HepG2 (cell line): ENCODE measurements at regions not wholly inside any gene's neighbourhood (a gene's known extent, or its start where the extent isn't known, plus 50 kb on each side); places are given as distances from the start of the nearest gene placed in this dataset.
A peak's percentile ranks its signal among the peaks of the same experiment; 100 is the strongest.

ENCODE experiments used
- FOXK1 ChIP-seq: sonication (generic); formaldehyde crosslinking; IDR thresholded peaks from 2 replicates; pipeline ENCODE4 v1.4.0; 2020; ENCODE audit warnings: low read depth, missing genetic modification reagents, borderline replicate concordance
- HMG20B ChIP-seq: conservative IDR thresholded peaks from 2 replicates; pipeline ENCODE4 v1.6.1; 2016; ENCODE audit warnings: missing genetic modification reagents, missing compliant biosample characterization
- KLF9 ChIP-seq: IDR thresholded peaks from 2 replicates; pipeline ENCODE4 v1.6.1; 2016; ENCODE audit warnings: low read depth
- MBNL3 ChIP-seq: fragments of 250-450 bp; sonication (Bioruptor Pico); conservative IDR thresholded peaks from 2 replicates; pipeline ENCODE4 v1.8.0; 2022; ENCODE audit warnings: mild to moderate bottlenecking, inconsistent platforms
- NCOA2 ChIP-seq: sonication (generic); formaldehyde crosslinking; IDR thresholded peaks from 2 replicates; pipeline ENCODE4 v1.8.0; 2022; ENCODE audit warnings: inconsistent platforms
- NFATC3 ChIP-seq: sonication (generic); formaldehyde crosslinking; IDR thresholded peaks from 2 replicates; pipeline ENCODE4 v1.5.1; 2020; ENCODE audit warnings: mild to moderate bottlenecking, missing genetic modification reagents
- NFE2L1 ChIP-seq: sonication (generic); formaldehyde crosslinking; IDR thresholded peaks from 2 replicates; pipeline ENCODE4 v1.4.0; 2020; ENCODE audit warnings: missing genetic modification reagents, mild to moderate bottlenecking, borderline replicate concordance
- PCBP2 ChIP-seq: fragments of 200-400 bp; formaldehyde crosslinking; optimal IDR thresholded peaks from 2 replicates; pipeline ENCODE3; 2018; ENCODE audit warnings: low read length, low read depth; ENCODE audit not compliant: poor library complexity, severe bottlenecking
- RAD51 ChIP-seq: fragments of 450-650 bp; IDR thresholded peaks from 2 replicates; pipeline ENCODE4 v1.6.1; 2016; ENCODE audit warnings: borderline replicate concordance
- REXO4 ChIP-seq: sonication (generic); formaldehyde crosslinking; IDR thresholded peaks from 2 replicates; pipeline ENCODE4 v1.8.0; 2022; ENCODE audit warnings: missing genetic modification reagents, mild to moderate bottlenecking, borderline replicate concordance
- THAP11 ChIP-seq: IDR thresholded peaks from 2 replicates; pipeline ENCODE4 v1.6.1; 2016; ENCODE audit warnings: missing biosample characterization, missing genetic modification reagents
- ZBTB8A ChIP-seq: sonication (generic); formaldehyde crosslinking; IDR thresholded peaks from 2 replicates; pipeline ENCODE4 v1.4.0; 2020; ENCODE audit warnings: mild to moderate bottlenecking, low read depth, missing genetic modification reagents, borderline replicate concordance
- ZC3H4 ChIP-seq: sonication (generic); formaldehyde crosslinking; IDR thresholded peaks from 2 replicates; pipeline ENCODE4 v1.4.0; 2020; ENCODE audit warnings: missing genetic modification reagents, borderline replicate concordance
- ZIK1 ChIP-seq: sonication (generic); formaldehyde crosslinking; IDR thresholded peaks from 2 replicates; pipeline ENCODE4 v1.5.0; 2020; ENCODE audit warnings: mild to moderate bottlenecking, low read depth, missing genetic modification reagents, borderline replicate concordance
- ZNF510 ChIP-seq: sonication (generic); formaldehyde crosslinking; IDR thresholded peaks from 2 replicates; pipeline ENCODE4 v1.4.0; 2020; ENCODE audit warnings: low read depth, mild to moderate bottlenecking, missing genetic modification reagents
- ZNF557 ChIP-seq: sonication (generic); formaldehyde crosslinking; IDR thresholded peaks from 2 replicates; pipeline ENCODE4 v1.4.0; 2020; ENCODE audit warnings: missing genetic modification reagents
- ZNF772 ChIP-seq: sonication (generic); formaldehyde crosslinking; IDR thresholded peaks from 2 replicates; pipeline ENCODE4 v1.5.0; 2020; ENCODE audit warnings: mild to moderate bottlenecking, missing genetic modification reagents
- ZNF773 ChIP-seq: sonication (generic); formaldehyde crosslinking; IDR thresholded peaks from 2 replicates; pipeline ENCODE4 v1.4.0; 2020; ENCODE audit warnings: missing genetic modification reagents, borderline replicate concordance
- TF ChIP-seq, protein P1 (sequence below): sonication (generic); formaldehyde crosslinking; IDR thresholded peaks from 2 replicates; pipeline ENCODE4 v1.5.0; 2020; ENCODE audit warnings: mild to moderate bottlenecking, missing genetic modification reagents
- TF ChIP-seq, protein P2 (sequence below): sonication (generic); formaldehyde crosslinking; IDR thresholded peaks from 2 replicates; pipeline ENCODE4 v1.5.0; 2020; ENCODE audit warnings: mild to moderate bottlenecking, missing genetic modification reagents, borderline replicate concordance
- TF ChIP-seq, protein P3 (sequence below): IDR thresholded peaks from 2 replicates; pipeline ENCODE4 v1.6.1; 2012; ENCODE audit warnings: low read length, improper control_type of control experiment
- TF ChIP-seq, protein P4 (sequence below): IDR thresholded peaks from 2 replicates; pipeline ENCODE4 v1.6.1; 2016

DNA sequence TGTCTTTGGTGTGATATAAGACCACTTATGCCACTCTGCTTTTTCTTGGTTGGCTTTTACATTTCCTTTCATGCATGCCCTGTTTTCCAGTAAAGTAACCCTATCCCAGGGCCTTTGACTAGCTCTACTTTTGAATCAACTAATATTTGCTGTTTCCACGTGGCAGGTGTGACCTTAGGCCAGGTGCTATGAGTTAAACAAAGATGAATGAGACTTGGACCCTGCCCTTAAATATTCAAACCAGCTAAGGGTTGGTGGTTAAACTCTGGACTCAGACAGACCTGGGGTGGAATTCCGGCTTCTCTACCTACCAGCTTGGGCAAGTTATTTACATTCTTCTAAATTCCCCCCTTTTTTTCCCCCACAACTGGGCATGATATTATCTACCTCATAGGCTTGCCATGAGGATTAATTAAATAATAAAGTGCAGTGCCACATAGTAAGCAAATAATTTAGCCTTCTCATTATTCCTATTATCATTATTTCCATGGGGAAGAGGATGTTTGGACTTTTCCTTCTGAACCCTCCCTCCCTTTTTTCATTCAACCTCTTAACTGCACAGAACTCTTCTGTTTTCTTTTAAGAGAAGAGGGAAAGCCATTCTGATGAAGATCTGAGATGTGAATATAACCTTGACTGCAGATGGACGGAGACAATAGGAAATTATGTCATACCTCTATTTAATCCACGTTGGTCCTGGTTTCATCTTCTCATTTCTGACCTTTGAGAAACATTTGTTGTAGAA lies 143.6 kb upstream of the TNFAIP3 start (continued):
- TF ChIP-seq MBNL3, result peak; percentile 72; the same call in 1 of the 2 replicates
- TF ChIP-seq ZNF510 (CRISPR knock-in tag), result 0 out of 2 replicates have a peak, but pooled peaks have one; percentile 54
- peak; percentile 98 for TF ChIP-seq NCOA2
- 0 out of 2 replicates have a peak, but pooled peaks have one; percentile 60 for TF ChIP-seq ZNF773 (CRISPR knock-in tag)
- TF ChIP-seq ZIK1 (CRISPR knock-in tag), result no peak; the same call in 1 of the 2 replicates
- no peak for TF ChIP-seq RAD51
- TF ChIP-seq KLF9 (CRISPR knock-in tag), result no peak; the same call in 1 of the 2 replicates
- TF ChIP-seq, protein P1, sequence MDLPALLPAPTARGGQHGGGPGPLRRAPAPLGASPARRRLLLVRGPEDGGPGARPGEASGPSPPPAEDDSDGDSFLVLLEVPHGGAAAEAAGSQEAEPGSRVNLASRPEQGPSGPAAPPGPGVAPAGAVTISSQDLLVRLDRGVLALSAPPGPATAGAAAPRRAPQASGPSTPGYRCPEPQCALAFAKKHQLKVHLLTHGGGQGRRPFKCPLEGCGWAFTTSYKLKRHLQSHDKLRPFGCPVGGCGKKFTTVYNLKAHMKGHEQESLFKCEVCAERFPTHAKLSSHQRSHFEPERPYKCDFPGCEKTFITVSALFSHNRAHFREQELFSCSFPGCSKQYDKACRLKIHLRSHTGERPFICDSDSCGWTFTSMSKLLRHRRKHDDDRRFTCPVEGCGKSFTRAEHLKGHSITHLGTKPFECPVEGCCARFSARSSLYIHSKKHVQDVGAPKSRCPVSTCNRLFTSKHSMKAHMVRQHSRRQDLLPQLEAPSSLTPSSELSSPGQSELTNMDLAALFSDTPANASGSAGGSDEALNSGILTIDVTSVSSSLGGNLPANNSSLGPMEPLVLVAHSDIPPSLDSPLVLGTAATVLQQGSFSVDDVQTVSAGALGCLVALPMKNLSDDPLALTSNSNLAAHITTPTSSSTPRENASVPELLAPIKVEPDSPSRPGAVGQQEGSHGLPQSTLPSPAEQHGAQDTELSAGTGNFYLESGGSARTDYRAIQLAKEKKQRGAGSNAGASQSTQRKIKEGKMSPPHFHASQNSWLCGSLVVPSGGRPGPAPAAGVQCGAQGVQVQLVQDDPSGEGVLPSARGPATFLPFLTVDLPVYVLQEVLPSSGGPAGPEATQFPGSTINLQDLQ (CRISPR knock-in tag), result no peak
- TF ChIP-seq FOXK1, result peak; percentile 91; the same call in 1 of the 2 replicates
- peak; percentile 71 for TF ChIP-seq HMG20B (CRISPR knock-in tag)
- TF ChIP-seq NFE2L1 (CRISPR knock-in tag), result no peak
- TF ChIP-seq, protein P2, sequence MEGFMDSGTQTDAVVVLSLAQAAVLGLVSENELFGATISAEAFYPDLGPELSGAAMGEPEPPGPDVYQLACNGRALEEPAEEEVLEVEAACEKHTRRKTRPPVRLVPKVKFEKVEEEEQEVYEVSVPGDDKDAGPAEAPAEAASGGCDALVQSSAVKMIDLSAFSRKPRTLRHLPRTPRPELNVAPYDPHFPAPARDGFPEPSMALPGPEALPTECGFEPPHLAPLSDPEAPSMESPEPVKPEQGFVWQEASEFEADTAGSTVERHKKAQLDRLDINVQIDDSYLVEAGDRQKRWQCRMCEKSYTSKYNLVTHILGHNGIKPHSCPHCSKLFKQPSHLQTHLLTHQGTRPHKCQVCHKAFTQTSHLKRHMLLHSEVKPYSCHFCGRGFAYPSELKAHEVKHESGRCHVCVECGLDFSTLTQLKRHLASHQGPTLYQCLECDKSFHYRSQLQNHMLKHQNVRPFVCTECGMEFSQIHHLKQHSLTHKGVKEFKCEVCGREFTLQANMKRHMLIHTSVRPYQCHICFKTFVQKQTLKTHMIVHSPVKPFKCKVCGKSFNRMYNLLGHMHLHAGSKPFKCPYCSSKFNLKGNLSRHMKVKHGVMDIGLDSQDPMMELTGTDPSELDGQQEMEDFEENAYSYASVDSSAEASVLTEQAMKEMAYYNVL (CRISPR knock-in tag), result peak; percentile 98
- TF ChIP-seq THAP11 (CRISPR knock-in tag), result peak; percentile 61
- TF ChIP-seq ZNF772 (CRISPR knock-in tag), result peak; percentile 89; the same call in 1 of the 2 replicates
- no peak for TF ChIP-seq PCBP2
- TF ChIP-seq, protein P3, sequence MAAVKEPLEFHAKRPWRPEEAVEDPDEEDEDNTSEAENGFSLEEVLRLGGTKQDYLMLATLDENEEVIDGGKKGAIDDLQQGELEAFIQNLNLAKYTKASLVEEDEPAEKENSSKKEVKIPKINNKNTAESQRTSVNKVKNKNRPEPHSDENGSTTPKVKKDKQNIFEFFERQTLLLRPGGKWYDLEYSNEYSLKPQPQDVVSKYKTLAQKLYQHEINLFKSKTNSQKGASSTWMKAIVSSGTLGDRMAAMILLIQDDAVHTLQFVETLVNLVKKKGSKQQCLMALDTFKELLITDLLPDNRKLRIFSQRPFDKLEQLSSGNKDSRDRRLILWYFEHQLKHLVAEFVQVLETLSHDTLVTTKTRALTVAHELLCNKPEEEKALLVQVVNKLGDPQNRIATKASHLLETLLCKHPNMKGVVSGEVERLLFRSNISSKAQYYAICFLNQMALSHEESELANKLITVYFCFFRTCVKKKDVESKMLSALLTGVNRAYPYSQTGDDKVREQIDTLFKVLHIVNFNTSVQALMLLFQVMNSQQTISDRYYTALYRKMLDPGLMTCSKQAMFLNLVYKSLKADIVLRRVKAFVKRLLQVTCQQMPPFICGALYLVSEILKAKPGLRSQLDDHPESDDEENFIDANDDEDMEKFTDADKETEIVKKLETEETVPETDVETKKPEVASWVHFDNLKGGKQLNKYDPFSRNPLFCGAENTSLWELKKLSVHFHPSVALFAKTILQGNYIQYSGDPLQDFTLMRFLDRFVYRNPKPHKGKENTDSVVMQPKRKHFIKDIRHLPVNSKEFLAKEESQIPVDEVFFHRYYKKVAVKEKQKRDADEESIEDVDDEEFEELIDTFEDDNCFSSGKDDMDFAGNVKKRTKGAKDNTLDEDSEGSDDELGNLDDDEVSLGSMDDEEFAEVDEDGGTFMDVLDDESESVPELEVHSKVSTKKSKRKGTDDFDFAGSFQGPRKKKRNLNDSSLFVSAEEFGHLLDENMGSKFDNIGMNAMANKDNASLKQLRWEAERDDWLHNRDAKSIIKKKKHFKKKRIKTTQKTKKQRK, result no peak
- TF ChIP-seq NFATC3, result no peak
- TF ChIP-seq, protein P4, sequence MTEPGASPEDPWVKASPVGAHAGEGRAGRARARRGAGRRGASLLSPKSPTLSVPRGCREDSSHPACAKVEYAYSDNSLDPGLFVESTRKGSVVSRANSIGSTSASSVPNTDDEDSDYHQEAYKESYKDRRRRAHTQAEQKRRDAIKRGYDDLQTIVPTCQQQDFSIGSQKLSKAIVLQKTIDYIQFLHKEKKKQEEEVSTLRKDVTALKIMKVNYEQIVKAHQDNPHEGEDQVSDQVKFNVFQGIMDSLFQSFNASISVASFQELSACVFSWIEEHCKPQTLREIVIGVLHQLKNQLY (CRISPR knock-in tag), result peak; percentile 98
- TF ChIP-seq ZBTB8A (CRISPR knock-in tag), result 0 out of 2 replicates have a peak, but pooled peaks have one; percentile 26
- no peak for TF ChIP-seq ZC3H4 (CRISPR knock-in tag)
- TF ChIP-seq ZNF557 (CRISPR knock-in tag), result peak; percentile 92
- no peak for TF ChIP-seq REXO4
